Neural progenitor cell (in vitro differentiated cells): ENCODE measurements at regions not wholly inside any gene's neighbourhood (a gene's known extent, or its start where the extent isn't known, plus 50 kb on each side); places are given as distances from the start of the nearest gene placed in this dataset.

Source experiments
- EZH2 ChIP-seq: fragments of 200-600 bp; sonication (generic); IDR thresholded peaks from 2 replicates; pipeline ENCODE4 v1.6.1; 2017; ENCODE audit warnings: antibody characterized with exemption, mild to moderate bottlenecking, moderate library complexity
- EZH2phosphoT487 ChIP-seq: fragments of 200-600 bp; sonication (generic); IDR thresholded peaks from 2 replicates; pipeline ENCODE4 v1.6.1; 2017; ENCODE audit warnings: antibody characterized with exemption
- TF ChIP-seq, protein P1 (sequence below): fragments of 200-600 bp; sonication (generic); IDR thresholded peaks from 2 replicates; pipeline ENCODE4 v1.5.1; 2017; ENCODE audit warnings: antibody characterized with exemption, mild to moderate bottlenecking

DNA sequence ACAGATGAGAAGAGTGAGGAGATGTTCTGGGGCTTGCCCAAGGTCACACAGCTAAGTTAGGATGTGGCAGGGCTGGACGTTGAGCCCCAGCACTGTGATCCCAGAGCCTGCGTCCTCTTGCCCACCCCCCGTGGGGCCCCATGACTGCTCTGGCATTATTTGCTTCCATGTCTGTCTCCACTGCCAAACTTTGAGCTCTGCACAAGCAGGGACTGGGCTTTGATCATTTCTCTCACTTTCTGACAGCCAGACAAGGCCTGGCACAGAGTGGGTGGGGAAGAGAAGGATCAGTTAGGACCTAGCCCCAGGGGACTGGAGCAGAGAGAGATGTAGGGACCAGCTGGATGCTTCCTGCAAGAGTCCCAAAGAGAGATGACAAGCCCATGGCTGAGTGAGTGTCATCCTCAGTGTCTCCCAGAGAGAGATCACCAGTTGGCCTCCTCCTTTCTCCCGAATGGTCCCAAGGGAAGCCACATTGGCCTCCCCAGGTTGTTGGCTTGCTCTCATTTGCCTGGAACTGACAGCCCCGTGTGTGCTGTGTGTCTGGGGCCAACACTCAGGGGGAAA, 126.7 kb upstream of the PWP1 start:
- TF ChIP-seq, protein P1, sequence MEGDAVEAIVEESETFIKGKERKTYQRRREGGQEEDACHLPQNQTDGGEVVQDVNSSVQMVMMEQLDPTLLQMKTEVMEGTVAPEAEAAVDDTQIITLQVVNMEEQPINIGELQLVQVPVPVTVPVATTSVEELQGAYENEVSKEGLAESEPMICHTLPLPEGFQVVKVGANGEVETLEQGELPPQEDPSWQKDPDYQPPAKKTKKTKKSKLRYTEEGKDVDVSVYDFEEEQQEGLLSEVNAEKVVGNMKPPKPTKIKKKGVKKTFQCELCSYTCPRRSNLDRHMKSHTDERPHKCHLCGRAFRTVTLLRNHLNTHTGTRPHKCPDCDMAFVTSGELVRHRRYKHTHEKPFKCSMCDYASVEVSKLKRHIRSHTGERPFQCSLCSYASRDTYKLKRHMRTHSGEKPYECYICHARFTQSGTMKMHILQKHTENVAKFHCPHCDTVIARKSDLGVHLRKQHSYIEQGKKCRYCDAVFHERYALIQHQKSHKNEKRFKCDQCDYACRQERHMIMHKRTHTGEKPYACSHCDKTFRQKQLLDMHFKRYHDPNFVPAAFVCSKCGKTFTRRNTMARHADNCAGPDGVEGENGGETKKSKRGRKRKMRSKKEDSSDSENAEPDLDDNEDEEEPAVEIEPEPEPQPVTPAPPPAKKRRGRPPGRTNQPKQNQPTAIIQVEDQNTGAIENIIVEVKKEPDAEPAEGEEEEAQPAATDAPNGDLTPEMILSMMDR = no peak
- TF ChIP-seq EZH2phosphoT487 = no peak
- no peak for TF ChIP-seq EZH2
